ENCODE measurements at regions not wholly inside any gene's neighbourhood (a gene's known extent, or its start where the extent isn't known, plus 50 kb on each side); places are given as distances from the start of the nearest gene placed in this dataset.
"Not testable (repeated sequence)": the region's sequence is repeated elsewhere in the genome, so short reads cannot be mapped to it uniquely, and the experiment has no call there.

DNA sequence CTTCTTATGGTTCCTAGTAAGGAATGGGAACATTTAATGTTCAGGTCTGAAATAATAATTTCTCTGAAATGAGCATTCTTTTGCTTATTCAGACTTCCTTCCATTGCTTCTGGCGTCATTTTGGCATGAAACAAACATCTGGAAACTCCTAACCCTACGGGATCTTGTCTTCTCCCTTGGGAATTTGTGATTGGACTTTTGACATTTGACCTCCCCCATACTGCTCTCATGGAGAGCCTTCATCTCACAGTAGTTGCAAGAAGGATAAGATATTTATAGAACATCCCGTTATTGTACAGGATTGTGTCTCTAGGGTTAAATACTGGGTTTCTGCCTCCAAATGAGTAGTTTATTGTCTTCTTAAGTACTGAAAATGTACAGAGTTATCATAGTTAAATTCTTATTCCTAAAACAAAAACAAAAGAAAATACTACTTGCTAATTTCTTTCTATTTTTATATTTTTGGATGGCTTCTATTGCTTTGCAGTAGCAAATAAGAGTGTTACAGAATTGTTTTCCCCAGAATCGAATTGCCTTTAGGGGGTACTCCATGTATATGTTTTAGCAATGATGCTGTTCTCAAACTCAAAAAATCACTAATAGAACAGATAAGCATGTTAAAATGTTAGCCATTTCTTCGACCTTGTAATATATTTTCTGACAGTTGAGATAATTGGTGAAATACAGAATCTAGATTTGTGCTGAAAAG, 366.8 kb downstream of the DLEU7 start:
- H3K27me3 ChIP-seq (ENCODE audit: insufficient read depth, low read length), result no peaks in the 10 kb centered on the region

DNA sequence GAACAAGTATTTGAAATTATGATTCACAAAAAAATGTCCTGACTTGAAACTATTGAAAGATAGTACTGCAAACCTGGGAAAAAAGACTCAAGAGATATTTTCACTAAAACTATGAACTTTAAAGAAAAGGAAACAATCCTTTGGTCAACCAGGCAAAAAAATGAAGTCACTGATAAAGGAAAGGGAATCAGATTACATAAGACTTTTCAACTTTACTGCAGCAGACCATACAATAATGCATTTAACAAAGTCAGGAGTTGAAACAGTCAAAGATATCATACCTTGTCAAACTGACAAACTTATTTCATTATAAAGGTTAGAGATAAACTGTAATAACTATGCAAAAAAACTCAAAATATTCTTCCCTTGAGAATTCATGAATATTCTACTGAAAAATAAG, 361.6 kb downstream of the DLEU7 start:
- no peak overlapping the region for H3K27ac ChIP-seq (ENCODE audit: low read length)
- H3K36me3 ChIP-seq (ENCODE audit: insufficient read depth, low read depth, low read length), result no peaks in the 10 kb centered on the region
- no peaks in the 10 kb centered on the region for H3K4me1 ChIP-seq (ENCODE audit: insufficient read depth, low read length)
- H3K27me3 ChIP-seq (ENCODE audit: insufficient read depth, low read length), result no peaks in the 10 kb centered on the region
- no peak overlapping the region for H3K9ac ChIP-seq (ENCODE audit: low read depth, low read length)
- no peaks in the 10 kb centered on the region for H3K9me3 ChIP-seq (ENCODE audit: insufficient read depth, low read depth, low read length)
- H3K4me3 ChIP-seq (ENCODE audit: low read length), result no peak overlapping the region

More for the DNA sequence above, 366.8 kb downstream of the DLEU7 start:
- Histone ChIP-seq H3K4me1 (ENCODE audit: insufficient read depth, low read length) (no peaks in the 10 kb centered on the region), H3K9ac (ENCODE audit: low read depth, low read length) (no peak overlapping the region), H3K4me3 (ENCODE audit: low read length) (no peak overlapping the region), H3K27ac (ENCODE audit: low read length) (no peak overlapping the region), H3K36me3 (ENCODE audit: insufficient read depth, low read depth, low read length) (no peaks in the 10 kb centered on the region), H3K9me3 (ENCODE audit: insufficient read depth, low read depth, low read length) (no peaks in the 10 kb centered on the region)

DNA sequence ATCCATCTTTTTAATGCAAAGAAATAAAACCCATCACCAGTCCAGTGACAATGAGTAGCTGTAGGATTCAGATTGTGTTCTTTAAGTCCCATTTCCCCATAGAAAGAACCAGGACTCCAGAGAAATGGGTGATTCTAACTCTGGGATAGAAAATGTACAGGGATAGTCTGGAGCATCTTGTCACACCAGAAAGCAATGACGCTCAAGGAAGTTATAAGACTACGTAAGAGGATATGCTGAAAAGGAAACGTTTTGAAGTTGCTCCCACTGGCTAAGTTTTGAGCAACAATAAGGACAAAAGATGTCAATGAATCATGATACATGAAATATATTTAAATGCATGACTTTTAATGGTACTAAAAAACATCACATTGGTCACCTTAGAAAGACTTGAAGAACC, 360.1 kb downstream of the DLEU7 start:
- Histone ChIP-seq H3K9me3 (ENCODE audit: insufficient read depth, low read depth, low read length) (no peaks in the 10 kb centered on the region), H3K36me3 (ENCODE audit: insufficient read depth, low read depth, low read length) (no peaks in the 10 kb centered on the region), H3K4me3 (ENCODE audit: low read length) (no peak overlapping the region), H3K9ac (ENCODE audit: low read depth, low read length) (no peak overlapping the region), H3K4me1 (ENCODE audit: insufficient read depth, low read length) (no peaks in the 10 kb centered on the region), H3K27ac (ENCODE audit: low read length) (no peak overlapping the region), H3K27me3 (ENCODE audit: insufficient read depth, low read length) (no peaks in the 10 kb centered on the region)

DNA sequence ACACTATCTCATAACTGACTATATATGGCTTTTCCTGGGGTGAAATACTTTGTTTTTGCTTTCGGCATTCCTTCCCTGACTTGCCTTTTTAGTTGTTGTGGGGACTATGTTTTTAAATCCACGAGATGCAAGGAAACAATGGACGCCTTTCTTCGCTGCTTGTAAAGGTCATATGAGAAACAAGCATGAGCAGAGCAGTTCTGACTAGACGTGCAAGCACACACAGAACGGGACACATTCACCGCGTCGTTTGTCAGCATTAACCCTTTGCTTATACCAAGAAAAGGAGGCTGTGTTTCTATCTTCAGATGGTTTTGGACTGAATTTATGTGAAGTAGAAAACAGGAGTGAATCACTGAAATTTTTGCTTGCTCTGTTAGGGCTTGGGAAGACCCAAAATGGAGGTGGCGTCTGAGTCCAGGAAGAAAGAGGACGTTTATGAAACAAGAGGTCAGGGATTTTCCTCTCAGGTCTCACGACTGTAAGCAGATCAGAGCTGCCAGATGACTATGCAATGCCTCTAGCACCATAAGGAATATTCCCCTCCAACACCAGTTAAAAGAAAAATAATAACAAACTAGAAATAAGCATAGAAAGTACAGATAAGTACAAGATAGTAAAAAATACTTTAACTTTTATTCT, 358.9 kb downstream of the DLEU7 start:
- Histone ChIP-seq H3K9me3 (ENCODE audit: insufficient read depth, low read depth, low read length) (no peaks in the 10 kb centered on the region), H3K4me3 (ENCODE audit: low read length) (no peak overlapping the region), H3K27me3 (ENCODE audit: insufficient read depth, low read length) (no peaks in the 10 kb centered on the region), H3K27ac (ENCODE audit: low read length) (no peak overlapping the region), H3K4me1 (ENCODE audit: insufficient read depth, low read length) (no peaks in the 10 kb centered on the region), H3K9ac (ENCODE audit: low read depth, low read length) (no peak overlapping the region), H3K36me3 (ENCODE audit: insufficient read depth, low read depth, low read length) (no peaks in the 10 kb centered on the region)

DNA sequence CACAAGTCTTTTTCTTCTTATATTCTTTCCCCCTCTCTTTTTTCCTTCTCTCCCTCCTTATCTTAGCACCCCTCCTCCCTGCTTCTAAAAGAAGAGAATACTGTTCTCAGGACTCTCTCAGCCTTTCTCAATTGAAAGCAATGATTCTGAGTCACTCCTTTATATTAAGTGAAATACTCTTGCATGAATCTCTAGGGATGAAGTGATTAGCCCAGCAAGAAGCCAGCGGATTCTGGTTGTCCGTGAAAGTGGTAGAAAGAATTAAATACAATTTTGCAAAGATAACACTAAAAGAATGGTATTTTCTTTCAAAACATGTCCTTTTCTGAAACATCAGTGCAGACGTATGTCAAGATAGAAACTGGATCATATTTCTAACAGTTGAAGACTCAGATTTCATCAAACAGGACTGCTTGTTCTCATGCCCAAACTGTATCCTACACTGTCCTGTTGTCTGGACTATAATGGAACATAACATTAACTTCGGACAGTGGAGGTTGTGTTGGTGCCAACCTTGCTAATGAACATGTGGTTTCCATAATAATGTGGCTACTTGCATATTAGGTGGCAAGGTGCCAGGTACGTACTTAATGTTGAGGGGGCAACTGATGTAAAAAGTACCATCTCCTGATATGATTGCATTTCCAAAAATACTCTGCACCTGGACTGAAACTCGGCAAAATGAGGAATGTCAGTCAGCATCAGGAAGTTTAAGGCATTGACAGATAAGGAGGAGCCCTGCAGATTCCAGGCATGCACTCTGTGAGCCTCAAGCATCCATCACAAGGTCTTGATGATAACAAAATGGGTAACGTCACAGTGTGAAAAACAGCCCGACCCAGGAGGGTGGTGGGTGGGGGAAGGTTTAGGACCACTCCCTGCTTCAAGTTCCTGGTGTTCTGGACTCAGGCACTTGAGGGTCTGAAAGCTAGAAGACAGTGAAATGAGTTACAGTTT, 357.2 kb downstream of the DLEU7 start:
- H3K27ac ChIP-seq (ENCODE audit: low read length), result no peak overlapping the region
- no peaks in the 10 kb centered on the region for H3K27me3 ChIP-seq (ENCODE audit: insufficient read depth, low read length)
- H3K36me3 ChIP-seq (ENCODE audit: insufficient read depth, low read depth, low read length), result no peaks in the 10 kb centered on the region
- H3K4me3 ChIP-seq (ENCODE audit: low read length), result no peak overlapping the region
- no peak overlapping the region for H3K9ac ChIP-seq (ENCODE audit: low read depth, low read length)
- H3K9me3 ChIP-seq (ENCODE audit: insufficient read depth, low read depth, low read length), result no peaks in the 10 kb centered on the region
- H3K4me1 ChIP-seq (ENCODE audit: insufficient read depth, low read length), result no peaks in the 10 kb centered on the region

DNA sequence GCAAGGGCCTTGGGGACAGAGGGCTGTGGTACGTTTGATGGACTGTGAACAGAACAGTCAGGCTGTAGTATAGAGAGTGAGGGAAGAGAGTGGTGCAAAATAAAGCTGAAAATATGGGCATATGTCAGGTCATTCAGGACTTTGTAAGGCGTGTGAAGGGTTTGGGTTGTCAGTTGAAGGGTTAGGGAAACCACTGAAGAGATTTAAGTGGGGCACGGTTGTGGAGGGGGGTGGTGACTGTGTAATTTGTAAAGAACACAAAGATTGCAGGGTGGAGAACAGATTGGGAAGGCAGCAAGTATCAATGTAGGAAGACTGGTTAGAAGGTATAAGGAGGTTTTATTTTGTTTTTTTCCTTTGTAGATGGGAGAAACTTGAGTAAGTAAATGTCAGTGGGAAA, 349.8 kb downstream of the DLEU7 start:
- H3K4me3 ChIP-seq (ENCODE audit: low read length), result no peak overlapping the region
- H3K4me1 ChIP-seq (ENCODE audit: insufficient read depth, low read length), result no peaks in the 10 kb centered on the region
- no peak overlapping the region for H3K9ac ChIP-seq (ENCODE audit: low read depth, low read length)
- H3K27me3 ChIP-seq (ENCODE audit: insufficient read depth, low read length), result no peaks in the 10 kb centered on the region
- H3K9me3 ChIP-seq (ENCODE audit: insufficient read depth, low read depth, low read length), result no peaks in the 10 kb centered on the region
- no peak overlapping the region for H3K27ac ChIP-seq (ENCODE audit: low read length)
- H3K36me3 ChIP-seq (ENCODE audit: insufficient read depth, low read depth, low read length), result no peaks in the 10 kb centered on the region

DNA sequence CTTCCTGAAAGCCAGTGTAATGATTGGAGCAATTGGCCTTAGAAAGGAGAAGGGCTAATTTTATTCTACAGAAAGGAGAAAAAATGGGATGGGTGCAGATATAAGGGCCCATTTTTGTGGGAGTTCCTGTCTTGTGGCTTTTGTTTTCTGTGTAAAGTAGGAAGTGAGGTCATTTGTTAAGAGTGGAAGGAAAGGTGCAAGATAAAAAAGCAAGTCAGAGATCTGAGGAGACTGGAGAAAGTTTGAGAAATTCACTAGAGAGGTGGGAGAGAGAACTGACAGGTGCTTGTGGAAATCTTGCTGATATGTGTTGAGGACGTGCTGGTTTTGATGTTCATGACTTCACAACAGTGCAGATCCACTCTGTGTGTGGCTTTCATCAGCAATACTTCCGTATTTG, 349.4 kb downstream of the DLEU7 start:
- Histone ChIP-seq H3K9ac (ENCODE audit: low read depth, low read length) (no peak overlapping the region), H3K27ac (ENCODE audit: low read length) (no peak overlapping the region), H3K4me1 (ENCODE audit: insufficient read depth, low read length) (no peaks in the 10 kb centered on the region), H3K4me3 (ENCODE audit: low read length) (no peak overlapping the region), H3K36me3 (ENCODE audit: insufficient read depth, low read depth, low read length) (no peaks in the 10 kb centered on the region), H3K9me3 (ENCODE audit: insufficient read depth, low read depth, low read length) (no peaks in the 10 kb centered on the region), H3K27me3 (ENCODE audit: insufficient read depth, low read length) (no peaks in the 10 kb centered on the region)

DNA sequence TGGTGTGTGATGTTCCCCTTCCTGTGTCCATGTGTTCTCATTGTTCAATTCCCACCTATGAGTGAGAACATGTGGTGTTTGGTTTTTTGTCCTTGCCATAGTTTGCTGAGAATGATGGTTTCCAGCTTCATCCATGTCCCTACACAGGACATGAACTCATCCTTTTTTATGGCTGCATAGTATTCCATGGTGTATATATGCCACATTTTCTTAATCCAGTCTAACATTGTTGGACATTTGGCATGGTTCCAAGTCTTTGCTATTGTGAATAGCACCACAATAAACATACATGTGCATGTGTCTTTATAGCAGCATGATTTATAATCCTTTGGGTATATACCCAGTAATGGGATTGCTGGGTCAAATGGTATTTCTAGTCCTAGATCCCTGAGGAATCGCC, 340.3 kb downstream of the DLEU7 start:
- not testable (repeated sequence) for H3K27ac ChIP-seq (ENCODE audit: low read length); H3K4me3 ChIP-seq (ENCODE audit: low read length); H3K27me3 ChIP-seq (ENCODE audit: insufficient read depth, low read length); H3K9me3 ChIP-seq (ENCODE audit: insufficient read depth, low read depth, low read length); H3K36me3 ChIP-seq (ENCODE audit: insufficient read depth, low read depth, low read length); H3K4me1 ChIP-seq (ENCODE audit: insufficient read depth, low read length); H3K9ac ChIP-seq (ENCODE audit: low read depth, low read length)

DNA sequence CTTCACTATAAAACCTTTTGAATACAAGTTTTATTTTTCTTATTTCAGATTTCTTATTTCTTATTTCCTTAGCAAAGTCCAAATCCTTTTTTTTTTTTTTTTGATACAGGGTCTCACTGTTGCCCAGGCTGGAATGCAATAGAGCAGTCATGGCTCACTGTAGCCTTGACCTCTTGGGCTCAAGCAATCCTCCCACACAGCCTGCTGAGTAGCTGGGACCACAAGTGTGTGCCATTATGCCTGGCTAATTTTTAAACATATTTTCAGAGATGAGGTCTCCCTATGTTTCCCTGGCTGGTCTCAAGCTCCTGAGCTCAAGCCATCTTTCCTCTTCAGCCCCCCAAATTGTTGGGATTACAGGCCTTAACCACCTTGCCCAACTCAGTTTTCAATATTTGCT, 334.3 kb downstream of the DLEU7 start:
- Histone ChIP-seq H3K4me3 (ENCODE audit: low read length) (no peak overlapping the region), H3K4me1 (ENCODE audit: insufficient read depth, low read length) (no peaks in the 10 kb centered on the region), H3K9ac (ENCODE audit: low read depth, low read length) (no peak overlapping the region), H3K9me3 (ENCODE audit: insufficient read depth, low read depth, low read length) (peaks cover 9% of the 10 kb centered on the region), H3K36me3 (ENCODE audit: insufficient read depth, low read depth, low read length) (no peaks in the 10 kb centered on the region), H3K27ac (ENCODE audit: low read length) (no peak overlapping the region), H3K27me3 (ENCODE audit: insufficient read depth, low read length) (no peaks in the 10 kb centered on the region)

DNA sequence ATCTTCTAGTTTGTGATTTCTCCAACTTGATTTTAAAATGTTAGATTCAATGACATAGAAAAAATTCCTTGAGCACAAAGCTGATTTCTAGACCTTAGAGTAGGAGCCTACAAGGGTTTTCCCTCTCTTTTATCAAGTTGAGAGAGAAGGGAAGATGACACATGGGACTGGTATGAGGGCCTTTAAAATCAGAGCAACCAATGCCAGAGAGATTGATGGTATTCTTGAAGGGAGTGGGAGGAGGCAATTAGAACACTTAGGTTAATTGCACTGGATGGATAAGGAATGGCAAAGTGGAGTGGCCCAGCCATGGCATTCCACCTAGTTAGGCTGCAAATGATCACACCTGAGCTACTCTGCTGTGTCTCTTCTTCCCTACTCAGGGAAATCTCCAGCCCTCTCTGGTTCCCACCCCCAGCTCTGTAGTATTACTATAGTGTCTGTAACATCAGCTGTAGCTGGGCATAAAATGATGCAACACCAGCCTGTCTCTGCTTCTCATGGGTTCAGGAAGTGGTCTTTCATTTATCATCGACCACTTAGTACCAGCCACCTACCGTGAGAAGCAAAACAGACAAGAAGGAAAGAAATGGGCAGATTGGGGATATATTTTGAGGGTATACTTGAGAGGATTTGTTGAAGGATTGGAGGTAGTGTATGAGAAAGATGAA, 333.6 kb downstream of the DLEU7 start:
- H3K27ac ChIP-seq (ENCODE audit: low read length), result no peak overlapping the region

DNA sequence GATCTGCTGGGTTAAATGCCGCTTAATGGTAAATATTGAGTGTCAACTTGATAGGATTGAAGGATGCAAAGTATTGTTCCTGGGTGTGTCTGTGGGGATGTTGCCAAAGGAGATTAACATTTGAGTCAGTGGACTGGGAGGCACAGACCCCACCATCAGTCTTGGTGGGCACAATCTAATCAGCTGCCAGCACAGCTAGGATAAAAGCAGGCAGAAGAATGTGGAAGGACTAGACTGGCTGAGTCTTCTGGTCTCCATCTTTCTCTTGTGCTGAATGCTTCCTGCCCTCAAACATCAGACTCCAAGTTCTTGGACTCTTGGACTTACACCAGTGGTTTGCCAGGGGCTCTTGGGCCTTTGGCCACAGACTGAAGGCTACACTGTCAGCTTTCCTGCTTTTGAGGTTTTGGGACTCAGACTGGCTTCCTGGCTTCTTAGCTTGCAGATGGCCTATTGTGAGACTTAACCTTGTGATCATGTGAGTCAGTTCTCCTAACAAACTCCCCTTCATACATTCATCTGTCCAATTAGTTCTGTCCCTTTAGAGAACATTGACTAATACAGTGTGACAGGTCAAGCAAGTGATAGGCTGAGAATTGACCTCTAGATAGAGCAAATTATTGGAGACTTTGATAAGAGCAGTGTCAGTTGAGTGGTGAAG, 332.5 kb downstream of the DLEU7 start:
- H3K36me3 ChIP-seq (ENCODE audit: insufficient read depth, low read depth, low read length); H3K4me3 ChIP-seq (ENCODE audit: low read length); H3K4me1 ChIP-seq (ENCODE audit: insufficient read depth, low read length); H3K9me3 ChIP-seq (ENCODE audit: insufficient read depth, low read depth, low read length); H3K27ac ChIP-seq (ENCODE audit: low read length); H3K27me3 ChIP-seq (ENCODE audit: insufficient read depth, low read length); H3K9ac ChIP-seq (ENCODE audit: low read depth, low read length): not testable (repeated sequence)

More for the DNA sequence above, 333.6 kb downstream of the DLEU7 start:
- peaks cover 9% of the 10 kb centered on the region for H3K9me3 ChIP-seq (ENCODE audit: insufficient read depth, low read depth, low read length)
- no peaks in the 10 kb centered on the region for H3K27me3 ChIP-seq (ENCODE audit: insufficient read depth, low read length)
- H3K9ac ChIP-seq (ENCODE audit: low read depth, low read length), result no peak overlapping the region
- no peak overlapping the region for H3K4me3 ChIP-seq (ENCODE audit: low read length)
- H3K4me1 ChIP-seq (ENCODE audit: insufficient read depth, low read length), result no peaks in the 10 kb centered on the region
- no peaks in the 10 kb centered on the region for H3K36me3 ChIP-seq (ENCODE audit: insufficient read depth, low read depth, low read length)

Measured in iPS-20b (cell line).